SIG-M5 treated with dmso at 0.1 percent for 504 hours (cell line): ENCODE measurements at regions not wholly inside any gene's neighbourhood (a gene's known extent, or its start where the extent isn't known, plus 50 kb on each side); places are given as distances from the start of the nearest gene placed in this dataset.

Source experiments
- DNase-seq: peaks from one replicate; lab custom pipeline; 2025; ENCODE audit not compliant: unreplicated experiment; lab: John Stamatoyannopoulos, UW

GRCh38 chr9:28272127-28272526 is 698.8 kb upstream of the C9orf72 start:
- DNase-seq, result no peak

- no peak for DNase-seq
These were observed 714.2 kb upstream of the C9orf72 start for GRCh38 chr9:28287455-28287854.

- no peak for DNase-seq
These were observed 716.5 kb upstream of the C9orf72 start for GRCh38 chr9:28289746-28290145.

GRCh38 chr9:28293369-28294090 is 720.2 kb upstream of the C9orf72 start:
- no peak for DNase-seq

- no peak for DNase-seq
These were observed 728.0 kb upstream of the C9orf72 start for GRCh38 chr9:28301281-28301680.

GRCh38 chr9:28317745-28318144 is 744.5 kb upstream of the C9orf72 start:
- no peak for DNase-seq

- DNase-seq, result no peak
These were observed 745.2 kb upstream of the C9orf72 start for GRCh38 chr9:28318515-28318914.

GRCh38 chr9:28319981-28320380 is 746.7 kb upstream of the C9orf72 start:
- DNase-seq, result no peak

GRCh38 chr9:28320616-28321015 is 747.3 kb upstream of the C9orf72 start:
- DNase-seq, result no peak

GRCh38 chr9:28329323-28329722 is 756.0 kb upstream of the C9orf72 start:
- no peak for DNase-seq

GRCh38 chr9:28332648-28333047 is 759.4 kb upstream of the C9orf72 start:
- DNase-seq, result no peak

- no peak for DNase-seq
These were observed 768.6 kb upstream of the C9orf72 start for GRCh38 chr9:28341913-28342312.

- no peak for DNase-seq
These were observed 769.6 kb upstream of the C9orf72 start for GRCh38 chr9:28342815-28343338.

GRCh38 chr9:28363151-28363562 is 789.9 kb upstream of the C9orf72 start:
- no peak for DNase-seq

GRCh38 chr9:28365020-28365640 is 791.8 kb upstream of the C9orf72 start:
- DNase-seq, result no peak

GRCh38 chr9:28365728-28366127 is 792.4 kb upstream of the C9orf72 start:
- DNase-seq, result no peak

- DNase-seq, result no peak
These were observed 805.0 kb upstream of the C9orf72 start for GRCh38 chr9:28378231-28378630.

- no peak for DNase-seq
These were observed 805.8 kb upstream of the C9orf72 start for GRCh38 chr9:28379082-28379481.

- no peak for DNase-seq
These were observed 816.1 kb upstream of the C9orf72 start for GRCh38 chr9:28389411-28389810.

GRCh38 chr9:28394774-28395173 is 821.5 kb upstream of the C9orf72 start:
- DNase-seq, result no peak

- DNase-seq, result no peak
These were observed 822.8 kb upstream of the C9orf72 start for GRCh38 chr9:28396058-28396457.

- DNase-seq, result no peak
These were observed 834.1 kb upstream of the C9orf72 start for GRCh38 chr9:28407351-28407750.

- DNase-seq, result no peak
These were observed 836.6 kb upstream of the C9orf72 start for GRCh38 chr9:28409919-28410318.
